Suprapubic skin (tissue), 4 donors: ENCODE measurements at regions not wholly inside any gene's neighbourhood (a gene's known extent, or its start where the extent isn't known, plus 50 kb on each side); places are given as distances from the start of the nearest gene placed in this dataset.

Source experiments
- DNase-seq, 2 donors: peaks; one replicate each; pipeline ENCODE4 v3.0.0-alpha.2; 2019; ENCODE audit warnings: low spot score in 2 of 2
- H3K27ac ChIP-seq: fragments of 200-600 bp; sonication (generic); one replicate; pipeline ENCODE4 v1.5.1; 2019
- H3K27me3 ChIP-seq: fragments of 200-600 bp; sonication (generic); one replicate; pipeline ENCODE4 v1.5.1; 2019
- H3K36me3 ChIP-seq: fragments of 200-600 bp; sonication (generic); one replicate; pipeline ENCODE4 v1.5.1; 2019
- H3K4me1 ChIP-seq: fragments of 200-600 bp; sonication (generic); one replicate; pipeline ENCODE4 v1.5.1; 2019
- H3K4me3 ChIP-seq: fragments of 200-600 bp; sonication (generic); one replicate; pipeline ENCODE4 v1.5.1; 2019; ENCODE audit warnings: mild to moderate bottlenecking
- H3K9me3 ChIP-seq: fragments of 200-600 bp; sonication (generic); one replicate; pipeline ENCODE4 v1.5.1; 2019
- CTCF ChIP-seq, 2 donors: fragments of 200-600 bp in 1 of 2; fragments of 450-650 bp in 1 of 2; sonication (generic) in 1 of 2; IDR thresholded peaks; one replicate each; pipeline ENCODE4 v1.5.1; 2016 to 2019; ENCODE audit warnings: antibody characterized with exemption in 2 of 2, mild to moderate bottlenecking in 1 of 2, moderate library complexity in 1 of 2
- EP300 ChIP-seq: sonication (generic); formaldehyde crosslinking; IDR thresholded peaks from one replicate; pipeline ENCODE4 v1.6.1; 2017; ENCODE audit warnings: antibody characterized with exemption
- POLR2A ChIP-seq, 2 donors: fragments of 450-650 bp; IDR thresholded peaks; one replicate each; pipeline ENCODE4 v1.6.1; 2017; ENCODE audit warnings: antibody characterized with exemption in 2 of 2, mild to moderate bottlenecking in 2 of 2, moderate library complexity in 2 of 2
- POLR2AphosphoS5 ChIP-seq, 3 donors: sonication (generic); formaldehyde crosslinking; IDR thresholded peaks; one replicate each; pipeline ENCODE4 v1.6.1; 2017; ENCODE audit warnings: antibody characterized with exemption in 3 of 3
- WGBS: methylation state at CpG from one replicate; pipeline ENCODE4 v1.1.5; 2018; 5-methylcytosine and 5-hydroxymethylcytosine counted together

- Histone ChIP-seq H3K27ac (no peak overlapping the region), H3K9me3 (no peaks in the 10 kb centered on the region), H3K27me3 (no peaks in the 10 kb centered on the region), H3K4me1 (no peaks in the 10 kb centered on the region), H3K4me3 (no peak overlapping the region), H3K36me3 (no peaks in the 10 kb centered on the region)
- DNase-seq: no peak
- no peak for TF ChIP-seq POLR2AphosphoS5 (IDR thresholded peaks at IDR 0.05)
- no peak for TF ChIP-seq POLR2A (IDR thresholded peaks at IDR 0.05)
- TF ChIP-seq CTCF (IDR thresholded peaks at IDR 0.05): no peak
Measured at GRCh38 chr13:60647547-60647946, 250.5 kb downstream of the TDRD3 start.

GRCh38 chr13:60646620-60647019 lies 249.6 kb downstream of the TDRD3 start:
- Histone ChIP-seq H3K27ac (no peak overlapping the region), H3K4me3 (no peak overlapping the region), H3K36me3 (no peaks in the 10 kb centered on the region), H3K4me1 (no peaks in the 10 kb centered on the region), H3K9me3 (no peaks in the 10 kb centered on the region), H3K27me3 (no peaks in the 10 kb centered on the region)
- DNase-seq: no peak
- WGBS: 79% methylated on average over 3 of the region's 3 CpGs
- TF ChIP-seq POLR2A (IDR thresholded peaks at IDR 0.05) (no peak), EP300 (no peak), POLR2AphosphoS5 (IDR thresholded peaks at IDR 0.05) (no peak), CTCF (IDR thresholded peaks at IDR 0.05) (no peak)

GRCh38 chr13:60645676-60646075 lies 248.7 kb downstream of the TDRD3 start:
- H3K27ac ChIP-seq: no peak overlapping the region
- H3K9me3 ChIP-seq: no peaks in the 10 kb centered on the region
- 77% methylated on average over 3 of the region's 3 CpGs for WGBS
- no peaks in the 10 kb centered on the region for H3K4me1 ChIP-seq
- no peak overlapping the region for H3K4me3 ChIP-seq
- no peaks in the 10 kb centered on the region for H3K36me3 ChIP-seq
- no peaks in the 10 kb centered on the region for H3K27me3 ChIP-seq
- no peak for DNase-seq
- TF ChIP-seq EP300: no peak
- TF ChIP-seq CTCF (IDR thresholded peaks at IDR 0.05): no peak
- TF ChIP-seq POLR2AphosphoS5 (IDR thresholded peaks at IDR 0.05): no peak
- TF ChIP-seq POLR2A (IDR thresholded peaks at IDR 0.05): no peak

GRCh38 chr13:60642552-60642951 lies 245.5 kb downstream of the TDRD3 start:
- Histone ChIP-seq H3K36me3 (no peaks in the 10 kb centered on the region), H3K27ac (no peak overlapping the region), H3K4me3 (no peak overlapping the region), H3K27me3 (peaks cover under 1% of the 10 kb centered on the region), H3K4me1 (no peaks in the 10 kb centered on the region), H3K9me3 (no peaks in the 10 kb centered on the region)
- 37% methylated on average over 4 of the region's 4 CpGs for WGBS
- DNase-seq: no peak
- TF ChIP-seq POLR2AphosphoS5 (IDR thresholded peaks at IDR 0.05): no peak
- TF ChIP-seq CTCF (IDR thresholded peaks at IDR 0.05): no peak
- no peak for TF ChIP-seq EP300
- TF ChIP-seq POLR2A (IDR thresholded peaks at IDR 0.05): no peak

GRCh38 chr13:60629158-60629557 lies 232.1 kb downstream of the TDRD3 start:
- H3K4me1 ChIP-seq: no peaks in the 10 kb centered on the region
- DNase-seq: no peak
- H3K27me3 ChIP-seq: peaks cover 10% of the 10 kb centered on the region
- H3K27ac ChIP-seq: no peak overlapping the region
- TF ChIP-seq POLR2A (IDR thresholded peaks at IDR 0.05) (no peak), EP300 (no peak), POLR2AphosphoS5 (IDR thresholded peaks at IDR 0.05) (no peak), CTCF (IDR thresholded peaks at IDR 0.05) (no peak)
- H3K9me3 ChIP-seq: no peaks in the 10 kb centered on the region
- no peaks in the 10 kb centered on the region for H3K36me3 ChIP-seq
- WGBS: 77% methylated on average over 5 of the region's 5 CpGs
- no peak overlapping the region for H3K4me3 ChIP-seq
